Smooth muscle cell (in vitro differentiated cells): ENCODE measurements at regions not wholly inside any gene's neighbourhood (a gene's known extent, or its start where the extent isn't known, plus 50 kb on each side); places are given as distances from the start of the nearest gene placed in this dataset.

Experiments
- DNase-seq: peaks from one replicate; lab custom pipeline; 2025; ENCODE audit not compliant: unreplicated experiment; lab: John Stamatoyannopoulos, UW
- H2AFZ ChIP-seq: fragments of 200-600 bp; sonication (generic); 2 replicates; pipeline ENCODE4 v1.6.0; 2016; ENCODE audit warnings: antibody characterized with exemption, low read depth, mild to moderate bottlenecking
- H3F3A ChIP-seq: fragments of 200-600 bp; sonication (generic); 2 replicates; pipeline ENCODE4 v1.6.0; 2017; ENCODE audit warnings: antibody characterized with exemption, low read depth
- H3K27ac ChIP-seq: fragments of 200-600 bp; sonication (generic); 2 replicates; pipeline ENCODE4 v1.5.1; 2016; ENCODE audit warnings: low read depth, mild to moderate bottlenecking
- H3K27me3 ChIP-seq: fragments of 200-600 bp; sonication (generic); 2 replicates; pipeline ENCODE4 v1.6.1; 2016; ENCODE audit warnings: low read depth, mild to moderate bottlenecking
- H3K36me3 ChIP-seq: fragments of 200-600 bp; sonication (generic); 2 replicates; pipeline ENCODE4 v1.5.1; 2016; ENCODE audit warnings: low read depth
- H3K4me1 ChIP-seq: fragments of 200-600 bp; sonication (generic); 2 replicates; pipeline ENCODE4 v1.5.1; 2016; ENCODE audit warnings: low read depth
- H3K4me2 ChIP-seq: fragments of 200-600 bp; sonication (generic); 2 replicates; pipeline ENCODE4 v1.6.0; 2016; ENCODE audit warnings: mild to moderate bottlenecking
- H3K4me3 ChIP-seq: fragments of 200-600 bp; sonication (generic); 2 replicates; pipeline ENCODE4 v1.5.1; 2016; ENCODE audit warnings: mild to moderate bottlenecking
- H3K79me2 ChIP-seq: fragments of 200-600 bp; sonication (generic); 2 replicates; pipeline ENCODE4 v1.6.0; 2016; ENCODE audit warnings: low read depth, mild to moderate bottlenecking
- H3K9ac ChIP-seq: fragments of 200-600 bp; sonication (generic); 2 replicates; pipeline ENCODE4 v1.6.0; 2016; ENCODE audit warnings: low read depth
- H3K9me3 ChIP-seq: fragments of 200-600 bp; sonication (generic); replicated peaks from 2 replicates; pipeline ENCODE4 v1.5.1; 2016; ENCODE audit warnings: low read depth
- H4K20me1 ChIP-seq: fragments of 200-600 bp; sonication (generic); 2 replicates; pipeline ENCODE4 v1.6.0; 2016; ENCODE audit warnings: low read depth
- CTCF ChIP-seq: fragments of 200-600 bp; sonication (generic); IDR thresholded peaks from 2 replicates; pipeline ENCODE4 v1.5.1; 2017; ENCODE audit warnings: borderline replicate concordance, mild to moderate bottlenecking, antibody characterized with exemption; ENCODE audit not compliant: insufficient read depth, poor library complexity, severe bottlenecking
- WGBS: methylation state at CpG from one replicate; pipeline ENCODE4 v1.1.7; 2016; ENCODE audit warnings: low lambda C conversion rate; 5-methylcytosine and 5-hydroxymethylcytosine counted together

DNA sequence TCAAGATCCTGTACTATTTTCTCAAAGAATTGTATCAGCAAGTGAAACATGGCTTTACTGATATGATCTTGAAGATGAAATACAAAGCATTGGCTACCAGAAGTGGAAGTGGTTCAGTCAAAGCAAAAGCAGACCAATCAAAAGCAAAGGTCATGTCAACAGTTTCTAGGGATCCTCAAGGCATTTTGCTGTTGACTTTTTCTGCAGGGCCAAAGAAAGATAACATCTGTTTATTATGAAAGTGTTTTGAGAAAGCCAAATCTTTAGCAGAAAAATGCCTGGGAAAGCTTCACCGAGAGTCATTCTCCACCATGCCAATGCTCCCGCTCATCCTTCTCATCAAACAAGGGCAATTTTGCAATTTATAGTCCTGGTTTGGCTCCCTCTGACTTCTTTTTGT, 90.3 kb upstream of the ACO1 start:
- Histone ChIP-seq H2AFZ (no peak overlapping the region), H3K36me3 (no peaks in the 10 kb centered on the region), H3K4me2 (no peak overlapping the region), H3K4me1 (no peaks in the 10 kb centered on the region), H3K9me3 (no peaks in the 10 kb centered on the region), H3K27me3 (no peaks in the 10 kb centered on the region), H3K9ac (no peak overlapping the region), H3F3A (no peaks in the 10 kb centered on the region), H4K20me1 (no peaks in the 10 kb centered on the region), H3K4me3 (no peak overlapping the region), H3K79me2 (no peaks in the 10 kb centered on the region), H3K27ac (no peak overlapping the region)
- TF ChIP-seq CTCF, result no peak
- DNase-seq, result no peak
- WGBS, result 58% methylated on average over 2 of the region's 2 CpGs

- DNase-seq, result no peak
- Histone ChIP-seq H4K20me1 (no peaks in the 10 kb centered on the region), H3K36me3 (no peaks in the 10 kb centered on the region), H3F3A (no peaks in the 10 kb centered on the region), H2AFZ (no peak overlapping the region), H3K27ac (no peak overlapping the region), H3K4me3 (no peak overlapping the region), H3K4me1 (no peaks in the 10 kb centered on the region), H3K9me3 (no peaks in the 10 kb centered on the region), H3K4me2 (no peak overlapping the region), H3K9ac (no peak overlapping the region), H3K27me3 (no peaks in the 10 kb centered on the region), H3K79me2 (no peaks in the 10 kb centered on the region)
- no peak for TF ChIP-seq CTCF
- WGBS, result 83% methylated on average over 2 of the region's 2 CpGs
Observed at GRCh38 chr9:32300373-32300772, 84.1 kb upstream of the ACO1 start.

- H2AFZ ChIP-seq, result no peak overlapping the region
- no peaks in the 10 kb centered on the region for H3F3A ChIP-seq
- no peaks in the 10 kb centered on the region for H3K4me1 ChIP-seq
- no peak overlapping the region for H3K27ac ChIP-seq
- no peaks in the 10 kb centered on the region for H3K79me2 ChIP-seq
- 0% methylated on average over 1 of the region's 1 CpG for WGBS
- no peak overlapping the region for H3K4me3 ChIP-seq
- H3K36me3 ChIP-seq, result no peaks in the 10 kb centered on the region
- no peaks in the 10 kb centered on the region for H3K27me3 ChIP-seq
- DNase-seq, result no peak
- no peak overlapping the region for H3K4me2 ChIP-seq
- H3K9ac ChIP-seq, result no peak overlapping the region
- TF ChIP-seq CTCF, result no peak
- no peaks in the 10 kb centered on the region for H3K9me3 ChIP-seq
- no peaks in the 10 kb centered on the region for H4K20me1 ChIP-seq
Observed at GRCh38 chr9:32304495-32304894, 79.9 kb upstream of the ACO1 start.

- H3K27me3 ChIP-seq, result no peaks in the 10 kb centered on the region
- no peaks in the 10 kb centered on the region for H3F3A ChIP-seq
- H3K9me3 ChIP-seq, result no peaks in the 10 kb centered on the region
- no peaks in the 10 kb centered on the region for H3K36me3 ChIP-seq
- no peaks in the 10 kb centered on the region for H4K20me1 ChIP-seq
- H3K79me2 ChIP-seq, result no peaks in the 10 kb centered on the region
- H3K4me1 ChIP-seq, result no peaks in the 10 kb centered on the region
- H3K4me3 ChIP-seq, result no peak overlapping the region
- no peak for TF ChIP-seq CTCF
- no peak for DNase-seq
- H3K4me2 ChIP-seq, result no peak overlapping the region
- H3K9ac ChIP-seq, result no peak overlapping the region
- H3K27ac ChIP-seq, result no peak overlapping the region
- no peak overlapping the region for H2AFZ ChIP-seq
Observed at GRCh38 chr9:32306006-32306405, 78.4 kb upstream of the ACO1 start.
